H9 (cell line): ENCODE measurements at regions not wholly inside any gene's neighbourhood (a gene's known extent, or its start where the extent isn't known, plus 50 kb on each side); places are given as distances from the start of the nearest gene placed in this dataset.

Experiments
- DNase-seq: peaks from one replicate; pipeline ENCODE4 v3.0.0-alpha.2; 2017
- H2AFZ ChIP-seq: one replicate; pipeline ENCODE4 v1.6.1; 2013; ENCODE audit warnings: mild to moderate bottlenecking, low read length, control low read depth, moderate library complexity
- H2AK5ac ChIP-seq: 2 replicates; pipeline ENCODE4 v1.6.1; 2013; ENCODE audit warnings: low read length, control low read depth, mixed read lengths; ENCODE audit not compliant: insufficient read length
- H2BK120ac ChIP-seq: one replicate; pipeline ENCODE4 v1.6.1; 2013; ENCODE audit warnings: low read depth, mild to moderate bottlenecking, low read length, control low read depth, inconsistent platforms; ENCODE audit not compliant: poor library complexity, severe bottlenecking
- H2BK12ac ChIP-seq: 2 replicates; pipeline ENCODE4 v1.6.1; 2013; ENCODE audit warnings: low read length, control low read depth, mixed read lengths, low read depth; ENCODE audit not compliant: insufficient read length
- H2BK15ac ChIP-seq: 2 replicates; pipeline ENCODE4 v1.6.1; 2013; ENCODE audit warnings: low read depth, low read length, control low read depth
- H2BK20ac ChIP-seq: one replicate; pipeline ENCODE4 v1.6.1; 2013; ENCODE audit warnings: low read depth, mild to moderate bottlenecking, low read length, control low read depth, inconsistent platforms; ENCODE audit not compliant: poor library complexity, severe bottlenecking
- H2BK5ac ChIP-seq: 2 replicates; pipeline ENCODE4 v1.6.1; 2013; ENCODE audit warnings: low read length, control low read depth, mixed read lengths; ENCODE audit not compliant: insufficient read length
- H3K14ac ChIP-seq: 2 replicates; pipeline ENCODE4 v1.6.1; 2013; ENCODE audit warnings: low read length, control low read depth; ENCODE audit not compliant: insufficient read depth
- H3K18ac ChIP-seq: 2 replicates; pipeline ENCODE4 v1.6.1; 2013; ENCODE audit warnings: low read depth, mild to moderate bottlenecking, mixed read lengths, low read length, control low read depth; ENCODE audit not compliant: insufficient read length
- H3K23ac ChIP-seq: 2 replicates; pipeline ENCODE4 v1.6.1; 2013; ENCODE audit warnings: low read length, control low read depth, mixed read lengths, low read depth; ENCODE audit not compliant: insufficient read length
- H3K23me2 ChIP-seq: 2 replicates; pipeline ENCODE4 v1.6.1; 2013; ENCODE audit warnings: low read depth, mild to moderate bottlenecking, mixed read lengths, low read length, control low read depth; ENCODE audit not compliant: insufficient read length, poor library complexity, severe bottlenecking
- H3K27ac ChIP-seq: 2 replicates; pipeline ENCODE4 v1.5.1; 2013; ENCODE audit warnings: low read length, control low read depth, mixed read lengths, low read depth; ENCODE audit not compliant: insufficient read length
- H3K27me3 ChIP-seq: 2 replicates; pipeline ENCODE4 v1.6.1; 2013; ENCODE audit warnings: low read length, control low read depth, inconsistent platforms; ENCODE audit not compliant: insufficient read depth
- H3K4ac ChIP-seq: 2 replicates; pipeline ENCODE4 v1.6.1; 2013; ENCODE audit warnings: low read depth, mild to moderate bottlenecking, control low read depth, inconsistent platforms, low read length, moderate library complexity
- H3K4me1 ChIP-seq: 2 replicates; pipeline ENCODE4 v1.6.1; 2013; ENCODE audit warnings: low read length, control low read depth, inconsistent platforms; ENCODE audit not compliant: insufficient read depth
- H3K4me2 ChIP-seq: 2 replicates; pipeline ENCODE4 v1.6.1; 2013; ENCODE audit warnings: low read length, control low read depth, mixed read lengths; ENCODE audit not compliant: insufficient read length, insufficient read depth
- H3K56ac ChIP-seq: 2 replicates; pipeline ENCODE4 v1.6.1; 2013; ENCODE audit warnings: low read depth, mild to moderate bottlenecking, mixed read lengths, low read length, control low read depth; ENCODE audit not compliant: insufficient read length
- H3K79me1 ChIP-seq: 2 replicates; pipeline ENCODE4 v1.6.1; 2013; ENCODE audit warnings: low read depth, mild to moderate bottlenecking, moderate library complexity, low read length, control low read depth, inconsistent platforms; ENCODE audit not compliant: insufficient read depth, poor library complexity, severe bottlenecking
- H3K79me2 ChIP-seq: 2 replicates; pipeline ENCODE4 v1.6.1; 2013; ENCODE audit warnings: low read length, control low read depth, inconsistent platforms; ENCODE audit not compliant: insufficient read depth
- H3K9ac ChIP-seq: 2 replicates; pipeline ENCODE4 v1.6.1; 2013; ENCODE audit warnings: low read length, control low read depth, mixed read lengths; ENCODE audit not compliant: insufficient read length; ENCODE audit errors: extremely low read depth
- H3K9me3 ChIP-seq: one replicate; pipeline ENCODE4 v1.6.1; 2013; ENCODE audit warnings: low read depth, low read length, inconsistent platforms; ENCODE audit not compliant: control insufficient read depth
- H3T11ph ChIP-seq: one replicate; pipeline ENCODE4 v1.6.1; 2013; ENCODE audit warnings: mild to moderate bottlenecking, low read length, control low read depth, inconsistent platforms
- H4K20me1 ChIP-seq: one replicate; pipeline ENCODE4 v1.6.1; 2013; ENCODE audit not compliant: control insufficient read depth, insufficient read length, insufficient read depth
- H4K5ac ChIP-seq: 2 replicates; pipeline ENCODE4 v1.6.1; 2013; ENCODE audit warnings: low read depth, mild to moderate bottlenecking, mixed read lengths, low read length, control low read depth; ENCODE audit not compliant: insufficient read length
- H4K8ac ChIP-seq: replicated peaks from 2 replicates; pipeline ENCODE4 v1.6.1; 2013; ENCODE audit warnings: low read length, control low read depth, mixed read lengths, low read depth; ENCODE audit not compliant: insufficient read length
- H4K91ac ChIP-seq: 2 replicates; pipeline ENCODE4 v1.6.1; 2013; ENCODE audit warnings: low read depth, mild to moderate bottlenecking, moderate library complexity, mixed read lengths, low read length, control low read depth; ENCODE audit not compliant: insufficient read length
- H3K27ac Mint-ChIP-seq, 3 experiments: 2 replicates in 2 of 3; 3 replicates in 1 of 3; pipeline ENCODE4 v1.8.0; 2020 to 2021; ENCODE audit warnings: mixed read lengths in 3 of 3, mild to moderate bottlenecking in 1 of 3, moderate library complexity in 1 of 3
- H3K27me3 Mint-ChIP-seq: 2 replicates; pipeline ENCODE4 v1.8.0; 2021; ENCODE audit warnings: low read depth, mild to moderate bottlenecking, moderate library complexity, mixed read lengths
- H3K36me3 Mint-ChIP-seq, 3 experiments: 2 replicates in 2 of 3; 3 replicates in 1 of 3; pipeline ENCODE4 v1.8.0; 2020 to 2021; ENCODE audit warnings: low read depth in 3 of 3, mixed read lengths in 3 of 3; ENCODE audit not compliant: insufficient read depth in 1 of 3
- H3K4me1 Mint-ChIP-seq, 2 experiments: 2 replicates each; pipeline ENCODE4 v1.8.0; 2020; ENCODE audit warnings: mixed read lengths in 2 of 2
- H3K4me3 Mint-ChIP-seq, 2 experiments: 2 replicates in 1 of 2; 3 replicates in 1 of 2; pipeline ENCODE4 v1.8.0; 2020 to 2021; ENCODE audit warnings: mild to moderate bottlenecking in 2 of 2, mixed read lengths in 2 of 2, moderate library complexity in 1 of 2
- H3K9me3 Mint-ChIP-seq, 2 experiments: 2 replicates in 1 of 2; 3 replicates in 1 of 2; pipeline ENCODE4 v1.8.0; 2020; ENCODE audit warnings: mild to moderate bottlenecking in 2 of 2, mixed read lengths in 2 of 2, moderate library complexity in 1 of 2
- CTCF ChIP-seq: fragments of 200-600 bp; sonication (generic); conservative IDR thresholded peaks from 3 replicates; pipeline ENCODE4 v1.8.0; 2021; ENCODE audit warnings: antibody characterized with exemption, mild to moderate bottlenecking
- WGBS: extraction: QIAGEN DNeasy Blood & Tissue Kit; methylation state at CpG from one replicate; pipeline ENCODE4 v1.1.7; 2013; ENCODE audit warnings: missing lambda C conversion rate, low lambda C conversion rate, mixed read lengths; ENCODE audit not compliant: insufficient read length; ENCODE audit errors: extremely low coverage; 5-methylcytosine and 5-hydroxymethylcytosine counted together

GRCh38 chr12:58414398-58414871 is 473.1 kb downstream of the ATP23 start:
- H3K27ac Mint-ChIP-seq: no peak overlapping the region
- H3K4me1 Mint-ChIP-seq: peaks cover 21 to 34% of the 10 kb centered on the region in 2 experiments
- no peak overlapping the region for H2BK12ac ChIP-seq
- WGBS: no CpG with 5 or more reads among the region's 2 CpGs
- no peak overlapping the region for H3K4me2 ChIP-seq
- no peaks in the 10 kb centered on the region; the same call in 1 of the 2 replicates for H3K27me3 Mint-ChIP-seq
- H3K4ac ChIP-seq: no peak overlapping the region
- no peaks in the 10 kb centered on the region; the same call in 1 of the 2 replicates for H3K4me1 ChIP-seq
- no peak overlapping the region for H2AFZ ChIP-seq
- H3K9ac ChIP-seq: no peak overlapping the region
- H3K23me2 ChIP-seq: no peaks in the 10 kb centered on the region
- H3K27me3 ChIP-seq: no peaks in the 10 kb centered on the region
- no peaks in the 10 kb centered on the region for H4K20me1 ChIP-seq
- no peak overlapping the region for H2AK5ac ChIP-seq
- no peak overlapping the region for H3K56ac ChIP-seq
- no peak overlapping the region for H3K18ac ChIP-seq
- H4K91ac ChIP-seq: no peak overlapping the region
- no peak for TF ChIP-seq CTCF
- no peaks in the 10 kb centered on the region for H3K79me2 ChIP-seq
- no peak overlapping the region for H3T11ph ChIP-seq
- no peak overlapping the region for H2BK20ac ChIP-seq
- H4K8ac ChIP-seq: no peak overlapping the region
- no peak overlapping the region for H3K14ac ChIP-seq
- no peak for DNase-seq
- no peak overlapping the region for H2BK5ac ChIP-seq
- no peaks in the 10 kb centered on the region for H3K9me3 ChIP-seq
- H3K23ac ChIP-seq: no peak overlapping the region
- H3K36me3 Mint-ChIP-seq: no peaks in the 10 kb centered on the region
- H4K5ac ChIP-seq: no peak overlapping the region
- H2BK120ac ChIP-seq: no peak overlapping the region
- H3K9me3 Mint-ChIP-seq: no peaks in the 10 kb centered on the region
- H3K79me1 ChIP-seq: no peaks in the 10 kb centered on the region
- no peak overlapping the region for H3K4me3 Mint-ChIP-seq
- H2BK15ac ChIP-seq: no peak overlapping the region
- no peak overlapping the region for H3K27ac ChIP-seq
